GM12891 (cell line): ENCODE measurements at regions not wholly inside any gene's neighbourhood (a gene's known extent, or its start where the extent isn't known, plus 50 kb on each side); places are given as distances from the start of the nearest gene placed in this dataset.

ENCODE experiments used
- DNase-seq: peaks from one replicate; pipeline ENCODE4 v3.0.0; 2011; ENCODE audit warnings: low spot score; ENCODE audit not compliant: insufficient read length
- FAIRE-seq: peaks from 2 replicates; lab custom pipeline; 2011; peaks lifted over from hg19 to GRCh38; lab: Jason Lieb, UNC
- PAX5 ChIP-seq: IDR thresholded peaks from 2 replicates; pipeline ENCODE4 v1.6.1; 2011; ENCODE audit warnings: low read length, moderate library complexity, mild to moderate bottlenecking; ENCODE audit not compliant: insufficient read depth, severe bottlenecking
- POLR2A ChIP-seq: IDR thresholded peaks from 2 replicates; pipeline ENCODE4 v1.6.1; 2011; ENCODE audit warnings: low read depth, low read length, control low read depth
- POLR2AphosphoS5 ChIP-seq: IDR thresholded peaks from 2 replicates; pipeline ENCODE4 v1.6.1; 2011; ENCODE audit warnings: low read depth, low read length, control low read depth
- POU2F2 ChIP-seq: IDR thresholded peaks from 2 replicates; pipeline ENCODE4 v1.6.1; 2011; ENCODE audit warnings: low read depth, mild to moderate bottlenecking, control low read depth, low read length, moderate library complexity
- SPI1 ChIP-seq: IDR thresholded peaks from 2 replicates; pipeline ENCODE4 v1.6.1; 2011; ENCODE audit warnings: low read depth, low read length, control low read depth
- TAF1 ChIP-seq: IDR thresholded peaks from 2 replicates; pipeline ENCODE4 v1.6.1; 2011; ENCODE audit warnings: low read depth, low read length, control low read depth

DNA sequence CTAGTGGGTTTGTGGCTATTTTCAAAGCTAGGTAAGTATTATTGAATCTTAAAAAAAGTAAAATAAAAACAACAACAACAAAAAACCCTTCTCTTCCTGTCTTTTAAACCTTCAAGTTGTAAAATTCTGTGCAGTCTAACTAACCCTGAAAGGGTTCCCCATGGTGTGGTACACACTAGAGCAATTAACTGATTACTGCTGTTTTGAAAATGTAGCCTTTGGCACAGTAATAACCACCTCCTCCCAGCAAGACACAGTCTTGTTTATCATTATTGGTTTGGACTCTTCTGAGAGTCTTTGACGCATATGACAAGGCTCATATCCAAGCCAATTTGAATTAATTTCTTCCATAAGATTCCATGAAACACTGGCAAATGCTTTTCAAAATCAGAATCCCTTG, 2184.6 kb upstream of the PIK3C3 start:
- TF ChIP-seq TAF1 (no peak), POLR2A (no peak), POU2F2 (no peak), SPI1 (no peak), POLR2AphosphoS5 (no peak), PAX5 (no peak)
- FAIRE-seq (no peak), DNase-seq (no peak)

DNA sequence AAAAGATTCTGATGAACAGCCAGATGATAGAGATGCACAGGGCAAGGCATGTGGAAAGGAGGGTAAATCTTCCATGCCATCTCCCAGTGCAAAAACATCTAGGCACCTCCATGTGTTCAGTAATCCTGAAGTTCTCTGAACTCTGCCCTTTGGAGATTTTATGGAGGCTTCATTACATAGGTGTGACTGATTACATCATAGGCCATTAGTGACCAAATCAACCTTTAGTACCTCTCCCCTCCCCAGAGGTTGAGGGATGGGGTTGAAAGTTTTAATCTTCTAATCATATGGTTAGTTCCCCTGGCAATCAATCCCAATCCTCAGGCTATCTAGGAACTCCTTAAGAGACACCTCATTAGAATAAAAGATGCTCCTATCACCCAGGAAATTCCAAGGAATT, 2190.2 kb upstream of the PIK3C3 start:
- no peak for DNase-seq
- TF ChIP-seq PAX5: no peak
- no peak for TF ChIP-seq POLR2AphosphoS5
- FAIRE-seq: no peak

DNA sequence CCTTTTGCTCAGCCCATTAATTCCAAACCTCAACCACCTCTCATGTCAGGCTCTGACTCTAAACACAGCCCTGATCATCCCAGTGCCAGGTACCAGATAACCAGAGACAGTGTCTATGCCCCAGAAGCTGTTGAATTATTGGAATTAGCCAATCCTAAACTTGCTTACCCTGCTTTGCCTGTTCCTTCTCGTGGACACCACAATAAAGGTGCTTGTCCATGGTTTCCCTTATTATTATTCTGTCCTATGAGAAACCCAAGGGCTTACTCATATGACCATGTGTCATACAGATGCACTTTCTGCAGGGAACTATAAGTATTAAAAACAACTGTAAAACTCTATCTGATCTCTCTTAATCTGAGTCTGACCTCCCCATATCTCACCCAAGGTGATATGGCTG, 2193.8 kb upstream of the PIK3C3 start:
- DNase-seq: no peak
- TF ChIP-seq POU2F2: no peak
- FAIRE-seq: no peak

GRCh38 chr18:39759926-39760325, 2194.3 kb upstream of the CELF4 start:
- FAIRE-seq (no peak), DNase-seq (no peak)
- TF ChIP-seq POU2F2: no peak
- TF ChIP-seq POLR2A: no peak
- TF ChIP-seq SPI1: no peak
- TF ChIP-seq TAF1: no peak
- TF ChIP-seq POLR2AphosphoS5: no peak
- no peak for TF ChIP-seq PAX5

DNA sequence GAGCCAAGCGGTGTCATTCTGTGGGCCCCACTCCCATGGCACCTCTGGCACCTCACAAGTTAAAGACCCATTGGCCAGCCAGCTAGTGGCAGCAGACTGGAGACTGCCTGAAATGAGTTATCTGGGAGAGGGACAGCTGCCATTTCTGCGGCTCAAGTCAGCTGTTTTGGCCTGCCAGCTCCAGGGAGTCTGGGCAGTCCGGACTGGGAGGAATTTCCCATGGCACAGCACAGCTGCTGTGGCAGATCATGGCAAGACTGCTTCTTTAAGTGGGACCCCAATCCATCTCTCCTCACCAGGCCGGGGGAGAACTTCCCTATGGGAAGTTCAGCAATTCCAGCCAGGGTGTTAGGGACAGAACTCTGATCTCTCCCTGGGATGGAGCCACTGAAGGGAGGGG, 2187.6 kb upstream of the CELF4 start:
- DNase-seq: no peak
- TF ChIP-seq POLR2AphosphoS5: no peak
- no peak for TF ChIP-seq PAX5
- TF ChIP-seq POU2F2: no peak
- TF ChIP-seq POLR2A: no peak
- no peak for TF ChIP-seq TAF1
- TF ChIP-seq SPI1: no peak
- FAIRE-seq: no peak

DNA sequence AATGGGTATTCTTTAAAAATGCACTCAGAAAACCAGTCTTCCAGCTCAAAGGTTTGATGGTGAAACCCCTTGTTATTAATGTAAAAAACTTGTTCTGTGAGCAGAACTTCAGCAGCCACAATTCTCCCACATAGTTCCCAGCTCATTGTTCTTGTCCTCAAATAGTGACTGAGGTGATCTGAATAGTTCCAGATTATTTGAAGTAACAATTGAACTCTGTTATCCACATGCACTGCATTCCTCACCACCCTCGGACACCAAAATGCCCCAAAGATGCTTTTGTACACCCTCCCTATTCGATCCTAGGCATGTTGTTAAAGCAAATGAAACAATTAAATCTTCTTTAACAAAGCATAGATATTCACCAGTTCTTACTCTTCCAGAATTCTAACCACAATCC, 2186.8 kb upstream of the CELF4 start:
- FAIRE-seq (no peak), DNase-seq (no peak)
- TF ChIP-seq POLR2A (no peak), PAX5 (no peak), TAF1 (no peak), SPI1 (no peak), POLR2AphosphoS5 (no peak), POU2F2 (no peak)

DNA sequence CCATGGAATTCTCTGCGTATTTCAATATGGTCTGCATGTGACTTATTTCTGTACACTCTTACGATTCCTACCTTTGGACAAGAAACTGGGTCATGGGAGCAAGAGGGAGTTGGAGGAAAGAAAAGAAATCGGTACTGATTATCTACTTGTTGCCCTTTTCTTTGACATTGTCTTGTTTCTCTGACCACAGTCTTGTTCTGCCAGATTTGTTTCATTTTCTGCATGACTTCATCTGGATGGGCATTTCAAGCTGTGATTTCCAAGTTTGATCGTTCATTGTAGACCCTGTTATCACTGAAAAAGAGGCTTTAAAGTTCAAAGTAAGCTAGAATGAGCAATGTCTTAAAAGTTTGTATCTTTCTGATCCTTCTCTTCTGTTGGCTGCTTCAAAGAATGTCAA, 2186.3 kb upstream of the CELF4 start:
- FAIRE-seq: no peak
- no peak for TF ChIP-seq POLR2A
- no peak for TF ChIP-seq PAX5
- no peak for TF ChIP-seq POU2F2
- TF ChIP-seq POLR2AphosphoS5: no peak
- TF ChIP-seq SPI1: no peak
- no peak for TF ChIP-seq TAF1
- no peak for DNase-seq

GRCh38 chr18:39751161-39751560, 2185.6 kb upstream of the CELF4 start:
- DNase-seq: no peak
- TF ChIP-seq POLR2AphosphoS5 (no peak), POLR2A (no peak), POU2F2 (no peak), SPI1 (no peak), TAF1 (no peak), PAX5 (no peak)
- FAIRE-seq: no peak

- no peak for FAIRE-seq
- no peak for DNase-seq
- no peak for TF ChIP-seq SPI1
- TF ChIP-seq POU2F2: no peak
- TF ChIP-seq TAF1: no peak
- TF ChIP-seq POLR2AphosphoS5: no peak
- TF ChIP-seq PAX5: no peak
- TF ChIP-seq POLR2A: no peak
Measured at GRCh38 chr18:39749154-39749553, 2183.6 kb upstream of the CELF4 start.

DNA sequence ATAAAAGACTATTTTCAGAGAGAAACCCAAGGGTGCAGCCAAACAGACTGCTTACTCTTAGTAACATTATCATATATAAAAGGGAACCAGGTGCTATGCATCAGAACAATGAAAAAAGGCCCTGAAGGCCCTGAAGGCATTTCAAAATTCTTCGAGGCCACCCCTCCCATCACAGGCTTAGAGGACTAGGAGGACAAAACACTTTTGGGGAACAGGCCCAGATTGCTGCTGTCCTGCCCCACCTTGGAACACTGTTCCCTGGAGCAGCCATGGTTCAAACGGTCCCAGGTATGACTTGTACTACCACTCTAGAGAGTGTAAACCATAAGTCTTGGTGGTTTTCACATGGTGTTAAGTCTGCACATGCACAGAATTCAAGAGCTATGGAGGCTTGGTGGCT, 2183.1 kb upstream of the CELF4 start:
- FAIRE-seq: no peak

More for the DNA sequence above, 2183.1 kb upstream of the CELF4 start:
- DNase-seq: no peak
- TF ChIP-seq POU2F2 (no peak), PAX5 (no peak), TAF1 (no peak), POLR2A (no peak), SPI1 (no peak), POLR2AphosphoS5 (no peak)
